ENCODE measurements at regions not wholly inside any gene's neighbourhood (a gene's known extent, or its start where the extent isn't known, plus 50 kb on each side); places are given as distances from the start of the nearest gene placed in this dataset.

DNA sequence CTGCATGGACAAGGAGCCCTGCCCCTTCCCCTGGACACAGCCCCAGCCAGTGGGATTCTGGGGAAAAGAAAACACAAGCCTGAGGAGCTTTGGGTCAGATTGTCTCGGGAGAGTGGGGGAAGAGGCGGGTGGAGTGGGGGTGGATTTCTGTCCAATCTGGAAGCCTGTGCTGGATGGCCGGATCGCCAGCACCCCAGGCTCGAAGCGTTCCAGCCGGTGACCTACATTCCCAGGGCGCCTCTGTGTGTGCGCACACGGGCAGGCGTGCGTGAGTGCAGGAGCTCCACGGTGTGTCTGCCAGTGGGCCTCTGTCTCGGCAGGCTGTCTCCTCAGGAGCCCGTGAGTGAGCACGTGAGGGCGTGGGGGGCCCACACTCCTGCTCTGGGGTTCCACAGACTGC is 74.3 kb upstream of the DAB2IP start:
- no peak overlapping the region for H3K9ac ChIP-seq (ENCODE audit: control insufficient read depth, insufficient read depth, low read length)
- no peak overlapping the region for H3K4me2 ChIP-seq (ENCODE audit: control insufficient read depth, insufficient read depth)
- DNase-seq (ENCODE audit: low read depth, low spot score), result no peak
- no peak for ATAC-seq
- no peaks in the 10 kb centered on the region for H3K9me3 ChIP-seq (replicated peaks; ENCODE audit: control insufficient read depth, insufficient read depth, low read length)
- no peaks in the 10 kb centered on the region; the same call in 1 of the 2 replicates for H4K20me1 ChIP-seq (ENCODE audit: control insufficient read depth, insufficient read depth)
- no peaks in the 10 kb centered on the region for H3K79me2 ChIP-seq (ENCODE audit: control insufficient read depth, insufficient read depth, low read length)
- POLR2A ChIA-PET, result no interaction called here
- H3K36me3 ChIP-seq (ENCODE audit: control insufficient read depth in 2 of 2, insufficient read depth in 2 of 2, low read length in 1 of 2), result no peaks in the 10 kb centered on the region
- RAD21 ChIA-PET (ENCODE audit: unreplicated experiment), result no interaction called here
- no peak for TF ChIP-seq MTA2 (IDR thresholded peaks at IDR 0.05; ENCODE audit: low read depth)
- no peak for TF ChIP-seq ATF7 (IDR thresholded peaks at IDR 0.05; ENCODE audit: low read depth)
- no peak for TF ChIP-seq EGR1 (IDR thresholded peaks at IDR 0.05; ENCODE audit: borderline replicate concordance in 1 of 2, low read depth in 2 of 2, low read length in 2 of 2)
- no peak for TF ChIP-seq IRF4 (IDR thresholded peaks at IDR 0.05; ENCODE audit: low read depth, low read length)
- TF ChIP-seq ZBED1 (IDR thresholded peaks at IDR 0.05; ENCODE audit: borderline replicate concordance), result no peak
- TF ChIP-seq SPI1 (IDR thresholded peaks at IDR 0.05; ENCODE audit: borderline replicate concordance, insufficient read depth, low read depth, low read length), result no peak
- no peak for TF ChIP-seq RFX5 (IDR thresholded peaks at IDR 0.05; ENCODE audit: low read depth, low read length)
- no peak for TF ChIP-seq BRCA1 (IDR thresholded peaks at IDR 0.05; ENCODE audit: low read depth, low read length)
- no peak for TF ChIP-seq TARDBP (IDR thresholded peaks at IDR 0.05; ENCODE audit: borderline replicate concordance)
- TF ChIP-seq SUZ12 (IDR thresholded peaks at IDR 0.05; ENCODE audit: unreplicated experiment), result no peak
- TF ChIP-seq ZNF207 (IDR thresholded peaks at IDR 0.05; ENCODE audit: borderline replicate concordance), result no peak
- TF ChIP-seq BHLHE40 (IDR thresholded peaks at IDR 0.05; ENCODE audit: borderline replicate concordance in 1 of 2, low read depth in 2 of 2, low read length in 1 of 2), result no peak
- TF ChIP-seq CHD4 (IDR thresholded peaks at IDR 0.05), result no peak
- TF ChIP-seq, protein P1, sequence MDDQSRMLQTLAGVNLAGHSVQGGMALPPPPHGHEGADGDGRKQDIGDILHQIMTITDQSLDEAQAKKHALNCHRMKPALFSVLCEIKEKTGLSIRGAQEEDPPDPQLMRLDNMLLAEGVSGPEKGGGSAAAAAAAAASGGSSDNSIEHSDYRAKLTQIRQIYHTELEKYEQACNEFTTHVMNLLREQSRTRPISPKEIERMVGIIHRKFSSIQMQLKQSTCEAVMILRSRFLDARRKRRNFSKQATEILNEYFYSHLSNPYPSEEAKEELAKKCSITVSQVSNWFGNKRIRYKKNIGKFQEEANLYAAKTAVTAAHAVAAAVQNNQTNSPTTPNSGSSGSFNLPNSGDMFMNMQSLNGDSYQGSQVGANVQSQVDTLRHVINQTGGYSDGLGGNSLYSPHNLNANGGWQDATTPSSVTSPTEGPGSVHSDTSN (IDR thresholded peaks at IDR 0.05; ENCODE audit: insufficient replicate concordance, low read depth, low read length), result no peak
- TF ChIP-seq RAD21 (IDR thresholded peaks at IDR 0.05; ENCODE audit: insufficient read depth, low read depth, low read length), result no peak
- TF ChIP-seq, protein P2, sequence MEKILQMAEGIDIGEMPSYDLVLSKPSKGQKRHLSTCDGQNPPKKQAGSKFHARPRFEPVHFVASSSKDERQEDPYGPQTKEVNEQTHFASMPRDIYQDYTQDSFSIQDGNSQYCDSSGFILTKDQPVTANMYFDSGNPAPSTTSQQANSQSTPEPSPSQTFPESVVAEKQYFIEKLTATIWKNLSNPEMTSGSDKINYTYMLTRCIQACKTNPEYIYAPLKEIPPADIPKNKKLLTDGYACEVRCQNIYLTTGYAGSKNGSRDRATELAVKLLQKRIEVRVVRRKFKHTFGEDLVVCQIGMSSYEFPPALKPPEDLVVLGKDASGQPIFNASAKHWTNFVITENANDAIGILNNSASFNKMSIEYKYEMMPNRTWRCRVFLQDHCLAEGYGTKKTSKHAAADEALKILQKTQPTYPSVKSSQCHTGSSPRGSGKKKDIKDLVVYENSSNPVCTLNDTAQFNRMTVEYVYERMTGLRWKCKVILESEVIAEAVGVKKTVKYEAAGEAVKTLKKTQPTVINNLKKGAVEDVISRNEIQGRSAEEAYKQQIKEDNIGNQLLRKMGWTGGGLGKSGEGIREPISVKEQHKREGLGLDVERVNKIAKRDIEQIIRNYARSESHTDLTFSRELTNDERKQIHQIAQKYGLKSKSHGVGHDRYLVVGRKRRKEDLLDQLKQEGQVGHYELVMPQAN (conservative IDR thresholded peaks at IDR 0.05), result no peak
- WGBS (ENCODE audit: insufficient coverage, insufficient replicate concordance, low lambda C conversion rate, missing lambda C conversion rate), result 44% methylated on average over 17 of the region's 17 CpGs
- no peaks in the 10 kb centered on the region for H3K4me1 ChIP-seq (ENCODE audit: control insufficient read depth, insufficient read depth, low read length)
- BruUV-seq (replicated peaks), result no TSS peak
- no peaks in the 10 kb centered on the region; a peak in 2 of 4 replicates for H3K27me3 ChIP-seq (replicated peaks in 1 of 2; ENCODE audit: control insufficient read depth in 2 of 2, insufficient read depth in 2 of 2, low read length in 1 of 2)
- SMC1A ChIA-PET (ENCODE audit: uncharacterized antibody, unreplicated experiment), result no interaction called here
- CTCF ChIA-PET, result no interaction called here
- no peak overlapping the region for H3K27ac ChIP-seq (ENCODE audit: control insufficient read depth, insufficient read depth)
- intact Hi-C loops (cut with micrococcal nuclease; ENCODE audit: unreplicated experiment), result no loop called here
- H2AFZ ChIP-seq (ENCODE audit: control insufficient read depth, low read depth, low read length), result no peak overlapping the region
- no peak for FAIRE-seq
- no peak overlapping the region for H3K4me3 ChIP-seq
- in situ Hi-C loops (cut with MboI), result no loop called here
